DND-41 (cell line): ENCODE measurements at regions not wholly inside any gene's neighbourhood (a gene's known extent, or its start where the extent isn't known, plus 50 kb on each side); places are given as distances from the start of the nearest gene placed in this dataset.

Source experiments
- CTCF ChIP-seq: IDR thresholded peaks from 2 replicates; pipeline ENCODE4 v1.5.1; 2012; ENCODE audit warnings: borderline replicate concordance, low read length, moderate library complexity, mild to moderate bottlenecking; ENCODE audit not compliant: poor library complexity, severe bottlenecking; ENCODE audit errors: extremely low read depth
- EZH2 ChIP-seq: IDR thresholded peaks from 3 replicates; pipeline ENCODE4 v1.6.1; 2012; ENCODE audit warnings: borderline replicate concordance, low read depth, mild to moderate bottlenecking, moderate library complexity, low read length, inconsistent platforms; ENCODE audit not compliant: severe bottlenecking

GRCh38 chr9:120001536-120001935, 578.4 kb downstream of the CDK5RAP2 start:
- TF ChIP-seq CTCF, result no peak
- no peak for TF ChIP-seq EZH2
